NT2/D1 (cell line): ENCODE measurements at regions not wholly inside any gene's neighbourhood (a gene's known extent, or its start where the extent isn't known, plus 50 kb on each side); places are given as distances from the start of the nearest gene placed in this dataset.
"Not testable (repeated sequence)": the region's sequence is repeated elsewhere in the genome, so short reads cannot be mapped to it uniquely, and the experiment has no call there.

ENCODE experiments used
- DNase-seq: peaks from one replicate; pipeline ENCODE4 v3.0.0-alpha.2; 2011; ENCODE audit warnings: low read depth, low spot score
- H3K27me3 ChIP-seq: 2 replicates; pipeline ENCODE4 v1.6.0; 2011; ENCODE audit warnings: mild to moderate bottlenecking; ENCODE audit not compliant: insufficient read length, insufficient read depth
- H3K36me3 ChIP-seq: 2 replicates; pipeline ENCODE4 v1.6.1; 2011; ENCODE audit warnings: mild to moderate bottlenecking, low read length, mixed read lengths; ENCODE audit not compliant: insufficient read depth, insufficient read length
- H3K4me1 ChIP-seq: 2 replicates; pipeline ENCODE4 v1.5.1; 2011; ENCODE audit not compliant: insufficient read depth, insufficient read length
- H3K4me3 ChIP-seq: 2 replicates; pipeline ENCODE4 v1.5.1; 2011; ENCODE audit warnings: low read depth; ENCODE audit not compliant: insufficient read length
- H3K9ac ChIP-seq: 2 replicates; pipeline ENCODE4 v1.6.0; 2011; ENCODE audit warnings: low read depth; ENCODE audit not compliant: insufficient read length
- H3K9me3 ChIP-seq: 2 replicates; pipeline ENCODE4 v1.5.1; 2011; ENCODE audit warnings: mild to moderate bottlenecking, low read length; ENCODE audit not compliant: insufficient read depth
- SUZ12 ChIP-seq: IDR thresholded peaks from 2 replicates; pipeline ENCODE4 v1.6.1; 2011; ENCODE audit not compliant: insufficient read length, insufficient read depth; ENCODE audit errors: extremely low read depth
- YY1 ChIP-seq: IDR thresholded peaks from 2 replicates; pipeline ENCODE4 v1.6.1; 2011; ENCODE audit not compliant: insufficient read length, insufficient read depth
- ZNF274 ChIP-seq: IDR thresholded peaks from 2 replicates; pipeline ENCODE4 v1.6.1; 2011; ENCODE audit warnings: mild to moderate bottlenecking, low read depth, low read length

DNA sequence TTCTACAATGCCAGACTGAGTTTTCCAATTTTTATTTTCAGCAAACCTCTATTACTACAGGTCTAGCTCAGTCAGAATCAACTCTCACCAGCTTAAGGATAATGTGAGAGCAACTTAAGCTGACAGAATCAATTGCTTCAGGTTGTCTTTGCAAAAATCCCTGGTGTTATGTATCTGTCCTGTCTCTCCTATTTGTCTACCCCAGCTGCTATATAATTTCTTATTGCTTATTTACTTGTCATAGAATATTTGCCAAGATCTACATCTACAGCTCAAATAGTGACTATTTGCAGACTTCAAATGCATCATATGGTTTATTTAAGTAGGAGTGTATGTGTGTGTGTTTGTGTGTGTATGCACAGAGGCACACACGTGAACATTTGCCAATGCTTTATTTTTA is 54.1 kb downstream of the FOXG1 start:
- Histone ChIP-seq H3K27me3 (no peaks in the 10 kb centered on the region), H3K36me3 (no peaks in the 10 kb centered on the region), H3K9me3 (no peaks in the 10 kb centered on the region), H3K9ac (no peak overlapping the region), H3K4me3 (no peak overlapping the region), H3K4me1 (no peaks in the 10 kb centered on the region)
- DNase-seq, result no peak
- TF ChIP-seq SUZ12, result no peak

GRCh38 chr14:28821993-28822392 is 55.4 kb downstream of the FOXG1 start:
- no peak overlapping the region for H3K4me3 ChIP-seq
- no peaks in the 10 kb centered on the region for H3K9me3 ChIP-seq
- TF ChIP-seq ZNF274 (no peak), SUZ12 (no peak), YY1 (no peak)
- no peak overlapping the region for H3K9ac ChIP-seq
- H3K27me3 ChIP-seq, result no peaks in the 10 kb centered on the region
- no peaks in the 10 kb centered on the region for H3K36me3 ChIP-seq
- no peaks in the 10 kb centered on the region for H3K4me1 ChIP-seq
- DNase-seq, result no peak

GRCh38 chr14:28823245-28823644 is 56.7 kb downstream of the FOXG1 start:
- no peak overlapping the region for H3K4me3 ChIP-seq
- no peaks in the 10 kb centered on the region for H3K27me3 ChIP-seq
- TF ChIP-seq SUZ12 (no peak), ZNF274 (no peak), YY1 (no peak)
- no peak overlapping the region for H3K9ac ChIP-seq
- no peaks in the 10 kb centered on the region for H3K4me1 ChIP-seq
- H3K9me3 ChIP-seq, result no peaks in the 10 kb centered on the region
- no peaks in the 10 kb centered on the region for H3K36me3 ChIP-seq
- DNase-seq, result no peak

- no peak overlapping the region for H3K4me3 ChIP-seq
- no peaks in the 10 kb centered on the region for H3K4me1 ChIP-seq
- no peaks in the 10 kb centered on the region for H3K36me3 ChIP-seq
- no peak for TF ChIP-seq SUZ12
- TF ChIP-seq YY1, result no peak
- TF ChIP-seq ZNF274, result no peak
- no peaks in the 10 kb centered on the region for H3K27me3 ChIP-seq
- no peak overlapping the region for H3K9ac ChIP-seq
- no peaks in the 10 kb centered on the region for H3K9me3 ChIP-seq
- DNase-seq, result no peak
These were observed 63.5 kb downstream of the FOXG1 start for GRCh38 chr14:28830115-28830534.

GRCh38 chr14:28831126-28831525 is 64.5 kb downstream of the FOXG1 start:
- H3K36me3 ChIP-seq, result no peaks in the 10 kb centered on the region
- no peaks in the 10 kb centered on the region for H3K4me1 ChIP-seq
- H3K27me3 ChIP-seq, result no peaks in the 10 kb centered on the region
- H3K4me3 ChIP-seq, result no peak overlapping the region
- no peaks in the 10 kb centered on the region for H3K9me3 ChIP-seq
- H3K9ac ChIP-seq, result no peak overlapping the region
- TF ChIP-seq ZNF274, result no peak
- TF ChIP-seq YY1, result no peak
- TF ChIP-seq SUZ12, result no peak
- DNase-seq, result no peak

GRCh38 chr14:28842569-28842968 is 76.0 kb downstream of the FOXG1 start:
- H3K27me3 ChIP-seq, H3K9me3 ChIP-seq, H3K4me1 ChIP-seq, H3K36me3 ChIP-seq, H3K9ac ChIP-seq, H3K4me3 ChIP-seq, DNase-seq: not testable (repeated sequence)

DNA sequence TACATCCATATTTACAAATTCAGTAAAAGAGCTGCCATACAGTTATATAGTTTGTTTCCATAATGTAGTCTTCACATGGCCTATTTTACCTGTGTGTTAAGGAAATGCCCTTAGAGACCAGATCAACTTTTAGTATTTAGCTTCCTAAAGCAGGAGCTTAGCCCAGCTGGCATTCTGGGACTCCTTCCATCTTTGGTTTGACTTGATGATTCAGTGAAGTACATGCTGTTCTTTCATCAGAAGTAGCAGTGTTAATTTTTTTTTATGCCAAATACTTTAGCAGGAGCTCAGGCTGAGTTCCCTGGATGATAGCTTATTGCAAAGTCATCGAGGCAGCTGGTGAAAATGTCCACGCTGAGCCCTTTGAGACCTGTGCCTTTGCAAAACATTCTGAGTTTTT is 101.0 kb downstream of the FOXG1 start:
- Histone ChIP-seq H3K36me3 (no peaks in the 10 kb centered on the region), H3K4me1 (no peaks in the 10 kb centered on the region), H3K4me3 (no peak overlapping the region), H3K27me3 (no peaks in the 10 kb centered on the region), H3K9me3 (no peaks in the 10 kb centered on the region), H3K9ac (no peak overlapping the region)
- no peak for DNase-seq
- no peak for TF ChIP-seq ZNF274
- no peak for TF ChIP-seq YY1
- no peak for TF ChIP-seq SUZ12

GRCh38 chr14:28870033-28870564 is 103.5 kb downstream of the FOXG1 start:
- Histone ChIP-seq H3K27me3 (no peaks in the 10 kb centered on the region), H3K36me3 (no peaks in the 10 kb centered on the region), H3K9me3 (no peaks in the 10 kb centered on the region), H3K4me3 (no peak overlapping the region), H3K9ac (no peak overlapping the region), H3K4me1 (no peaks in the 10 kb centered on the region)
- no peak for DNase-seq
- TF ChIP-seq SUZ12 (no peak), ZNF274 (no peak), YY1 (no peak)
